B cell (primary cell): ENCODE measurements at regions not wholly inside any gene's neighbourhood (a gene's known extent, or its start where the extent isn't known, plus 50 kb on each side); places are given as distances from the start of the nearest gene placed in this dataset.

Source experiments
- ATAC-seq: fragments of 200-7000 bp; cut with Tn5 transposase; one replicate; pipeline ENCODE4 v1.10.0; 2021; ENCODE audit warnings: low read depth, mild to moderate bottlenecking, moderate number of reproducible peaks, moderate library complexity
- CTCF ChIA-PET: fragments of 350-600 bp; sonication (Branson Sonifier 250); formaldehyde crosslinking; loops from one replicate; lab custom pipeline; 2021; ENCODE audit warnings: antibody characterized with exemption, inconsistent platforms; lab: Charles Lee
- POLR2A ChIA-PET: fragments of 350-600 bp; sonication (Branson Sonifier 250); formaldehyde crosslinking; loops from one replicate; lab custom pipeline; 2021; ENCODE audit warnings: antibody characterized with exemption; lab: Charles Lee
- DNase-seq: peaks from one replicate; pipeline ENCODE4 v3.0.0; 2013
- H2AFZ ChIP-seq: 2 replicates; pipeline ENCODE4 v1.6.1; 2012; ENCODE audit warnings: mild to moderate bottlenecking, low read depth, low read length; ENCODE audit not compliant: insufficient read depth, poor library complexity, severe bottlenecking
- H3K27ac ChIP-seq, 2 donors: 1 replicate in 1 of 2; 2 replicates in 1 of 2; pipeline ENCODE4 v1.5.1; 2012 to 2013; ENCODE audit warnings: low read length in 2 of 2, mild to moderate bottlenecking in 2 of 2, moderate library complexity in 1 of 2
- H3K27me3 ChIP-seq, 4 experiments: fragments of 200-600 bp in 1 of 4; sonication (generic) in 1 of 4; replicated peaks in 1 of 4; 1 replicate in 2 of 4; 2 replicates in 2 of 4; pipeline versions ENCODE4 v1.6.1 to v1.7.0; 2013 to 2016; ENCODE audit warnings: low read length in 3 of 4, mild to moderate bottlenecking in 2 of 4, mixed read lengths in 1 of 4, moderate library complexity in 1 of 4; ENCODE audit not compliant: insufficient read depth in 4 of 4, control insufficient read depth in 3 of 4; ENCODE audit errors: control extremely low read depth in 1 of 4
- H3K36me3 ChIP-seq, 2 experiments: replicated peaks in 1 of 2; 1 replicate in 1 of 2; 2 replicates in 1 of 2; pipeline versions ENCODE4 v1.6.1 to v1.7.1; 2013; ENCODE audit warnings: low read length in 1 of 2; ENCODE audit not compliant: insufficient read depth in 2 of 2, control insufficient read depth in 1 of 2; ENCODE audit errors: control extremely low read depth in 1 of 2, extremely low read depth in 1 of 2
- H3K4me1 ChIP-seq, 2 donors: fragments of 200-600 bp in 1 of 2; sonication (generic) in 1 of 2; 1 replicate in 1 of 2; 2 replicates in 1 of 2; pipeline versions ENCODE4 v1.5.1 to v1.6.1; 2013 to 2017; ENCODE audit warnings: low read length in 2 of 2; ENCODE audit not compliant: control insufficient read depth in 2 of 2, insufficient read depth in 2 of 2
- H3K4me2 ChIP-seq: replicated peaks from 2 replicates; pipeline ENCODE3; 2012; ENCODE audit warnings: mild to moderate bottlenecking, low read depth, low read length; ENCODE audit not compliant: poor library complexity, severe bottlenecking
- H3K4me3 ChIP-seq, 5 experiments: fragments of 200-600 bp in 1 of 5; sonication (generic) in 1 of 5; 1 replicate in 3 of 5; 2 replicates in 2 of 5; pipeline versions ENCODE4 v1.5.1 to v1.7.0; 2011 to 2016; ENCODE audit warnings: low read length in 4 of 5, mild to moderate bottlenecking in 4 of 5, low read depth in 2 of 5, control low read depth in 1 of 5, moderate library complexity in 1 of 5; ENCODE audit not compliant: insufficient read depth in 1 of 5; ENCODE audit errors: control extremely low read depth in 1 of 5, extremely low read depth in 1 of 5
- H3K79me2 ChIP-seq: fragments of 200-600 bp; sonication (generic); one replicate; pipeline ENCODE4 v1.6.0; 2016; ENCODE audit warnings: low read length; ENCODE audit not compliant: control insufficient read depth, insufficient read depth
- H3K9ac ChIP-seq: fragments of 200-600 bp; sonication (generic); 2 replicates; pipeline ENCODE4 v1.6.1; 2017; ENCODE audit warnings: mild to moderate bottlenecking, low read length, moderate library complexity
- H3K9me3 ChIP-seq, 3 donors: one replicate each; pipeline versions ENCODE4 v1.6.1 to v1.7.1; 2013; ENCODE audit warnings: low read length in 2 of 3; ENCODE audit not compliant: control insufficient read depth in 2 of 3, insufficient read depth in 1 of 3; ENCODE audit errors: control extremely low read depth in 1 of 3
- H4K20me1 ChIP-seq: 2 replicates; pipeline ENCODE4 v1.6.0; 2012; ENCODE audit warnings: mild to moderate bottlenecking, low read length; ENCODE audit not compliant: insufficient read depth, control insufficient read depth, poor library complexity, severe bottlenecking
- H3K27ac Mint-ChIP-seq: one replicate; pipeline ENCODE4 v1.8.0; 2021; ENCODE audit warnings: mixed read lengths
- H3K27me3 Mint-ChIP-seq: one replicate; pipeline ENCODE4 v1.8.0; 2021; ENCODE audit warnings: mixed read lengths
- H3K4me1 Mint-ChIP-seq: one replicate; pipeline ENCODE4 v1.8.0; 2021; ENCODE audit warnings: mixed read lengths
- H3K4me3 Mint-ChIP-seq: one replicate; pipeline ENCODE4 v1.8.0; 2021; ENCODE audit warnings: mixed read lengths
- H3K9me3 Mint-ChIP-seq: one replicate; pipeline ENCODE4 v1.8.0; 2022; ENCODE audit warnings: mixed read lengths; ENCODE audit not compliant: insufficient read depth
- CTCF ChIP-seq: fragments of 200-600 bp; IDR thresholded peaks from one replicate; pipeline ENCODE4 v1.8.0; 2022; ENCODE audit warnings: antibody characterized with exemption, mild to moderate bottlenecking
- EZH2 ChIP-seq: IDR thresholded peaks from 2 replicates; pipeline ENCODE4 v1.6.1; 2012; ENCODE audit warnings: borderline replicate concordance, low read depth, mild to moderate bottlenecking, moderate library complexity, low read length; ENCODE audit not compliant: insufficient read depth, poor library complexity, severe bottlenecking
- WGBS: methylation state at CpG from one replicate; pipeline ENCODE4 v1.1.5; 2013; ENCODE audit warnings: missing lambda C conversion rate; ENCODE audit not compliant: insufficient coverage; 5-methylcytosine and 5-hydroxymethylcytosine counted together
- intact Hi-C: fragments of 100-400 bp; cut with micrococcal nuclease; formaldehyde crosslinking; loops from one replicate; pipeline ENCODE4 v1.10.0; 2022

DNA sequence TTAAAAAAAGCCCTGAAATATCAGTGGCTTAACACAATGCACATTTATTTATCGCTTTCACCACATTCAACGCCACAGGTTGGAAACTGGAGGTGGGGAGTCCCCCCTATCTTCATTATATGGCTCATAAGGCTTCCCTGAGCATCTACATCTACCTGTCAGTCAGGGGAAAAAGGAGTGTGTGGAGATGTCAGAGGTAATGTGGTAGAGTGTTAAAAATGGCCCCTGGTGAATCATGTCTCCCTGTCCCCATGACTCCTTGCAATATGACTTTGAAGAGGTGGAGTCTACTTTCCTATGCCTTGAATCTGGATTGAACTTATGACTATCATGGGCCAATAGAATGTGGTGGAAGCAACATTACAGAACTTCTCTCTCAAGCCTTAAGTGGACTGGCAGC, 65.5 kb upstream of the BTBD3 start:
- H2AFZ ChIP-seq, result no peak overlapping the region
- CTCF ChIA-PET, result no interaction called here
- no peaks in the 10 kb centered on the region for H3K79me2 ChIP-seq
- H3K4me2 ChIP-seq, result no peak overlapping the region
- no peaks in the 10 kb centered on the region for H4K20me1 ChIP-seq
- H3K9me3 ChIP-seq, result no peaks in the 10 kb centered on the region
- POLR2A ChIA-PET, result no interaction called here
- no peaks in the 10 kb centered on the region for H3K4me1 ChIP-seq
- no CpG with 5 or more reads among the region's 2 CpGs for WGBS
- Mint-ChIP-seq H3K9me3 (no peaks in the 10 kb centered on the region), H3K4me3 (no peak overlapping the region), H3K27me3 (no peaks in the 10 kb centered on the region), H3K27ac (no peak overlapping the region), H3K4me1 (no peaks in the 10 kb centered on the region)
- no peak overlapping the region for H3K4me3 ChIP-seq
- no peaks in the 10 kb centered on the region for H3K27me3 ChIP-seq
- ATAC-seq (no peak), DNase-seq (no peak)
- intact Hi-C loops, result no loop called here
- H3K9ac ChIP-seq, result no peak overlapping the region
- TF ChIP-seq EZH2 (no peak), CTCF (no peak)
- H3K36me3 ChIP-seq, result no peaks in the 10 kb centered on the region
- no peak overlapping the region for H3K27ac ChIP-seq

GRCh38 chr20:11852811-11853210, 64.9 kb upstream of the BTBD3 start:
- Histone ChIP-seq H3K4me3 (no peak overlapping the region), H3K27ac (no peak overlapping the region), H3K9ac (no peak overlapping the region), H3K9me3 (peaks cover 0 to 3% (median 0%) of the 10 kb centered on the region in 3 donors), H3K36me3 (no peaks in the 10 kb centered on the region), H3K79me2 (no peaks in the 10 kb centered on the region), H2AFZ (no peak overlapping the region), H4K20me1 (no peaks in the 10 kb centered on the region), H3K27me3 (no peaks in the 10 kb centered on the region), H3K4me1 (no peaks in the 10 kb centered on the region), H3K4me2 (no peak overlapping the region)
- Mint-ChIP-seq H3K4me1 (no peaks in the 10 kb centered on the region), H3K4me3 (no peak overlapping the region), H3K27me3 (no peaks in the 10 kb centered on the region), H3K27ac (no peak overlapping the region), H3K9me3 (no peaks in the 10 kb centered on the region)
- DNase-seq, result no peak
- CTCF ChIA-PET, result no interaction called here
- no peak for ATAC-seq
- WGBS, result no CpG with 5 or more reads among the region's 1 CpG
- POLR2A ChIA-PET, result no interaction called here
- intact Hi-C loops, result no loop called here
- TF ChIP-seq CTCF (no peak), EZH2 (no peak)
